GM21737 (cell line): ENCODE measurements at regions not wholly inside any gene's neighbourhood (a gene's known extent, or its start where the extent isn't known, plus 50 kb on each side); places are given as distances from the start of the nearest gene placed in this dataset.

ENCODE experiments used
- ATAC-seq: cut with Tn5 transposase; IDR thresholded peaks from one replicate; pipeline ENCODE4 v1.9.1; 2021; ENCODE audit warnings: mild to moderate bottlenecking, moderate library complexity; ENCODE audit not compliant: unreplicated experiment

DNA sequence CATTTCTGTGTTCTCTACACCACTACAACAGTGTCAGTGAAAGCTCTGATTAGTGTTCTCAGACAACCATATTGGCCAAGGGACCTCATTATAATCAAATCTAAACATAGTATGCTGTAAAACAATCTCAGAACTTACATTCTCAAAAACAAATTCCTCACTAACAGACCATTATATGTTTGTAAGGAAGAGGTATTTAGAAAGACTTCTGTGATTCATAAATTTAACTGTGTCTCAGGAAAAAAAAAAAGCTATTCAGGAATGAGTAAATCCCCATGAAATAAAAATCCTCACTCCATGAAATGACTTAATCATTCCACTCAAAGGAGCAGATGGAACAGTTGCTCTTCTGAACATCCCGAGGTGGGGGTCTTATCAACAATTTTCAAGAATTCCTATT lies 413.0 kb downstream of the CDH2 start:
- ATAC-seq, result no peak

GRCh38 chr18:27763341-27763740 lies 413.6 kb downstream of the CDH2 start:
- ATAC-seq, result no peak

- no peak for ATAC-seq
Observed at GRCh38 chr18:27762054-27762453, 414.9 kb downstream of the CDH2 start.

- no peak for ATAC-seq
Observed at GRCh38 chr18:27752944-27753343, 424.0 kb downstream of the CDH2 start.

- no peak for ATAC-seq
Observed at GRCh38 chr18:27750923-27751322, 426.0 kb downstream of the CDH2 start.

DNA sequence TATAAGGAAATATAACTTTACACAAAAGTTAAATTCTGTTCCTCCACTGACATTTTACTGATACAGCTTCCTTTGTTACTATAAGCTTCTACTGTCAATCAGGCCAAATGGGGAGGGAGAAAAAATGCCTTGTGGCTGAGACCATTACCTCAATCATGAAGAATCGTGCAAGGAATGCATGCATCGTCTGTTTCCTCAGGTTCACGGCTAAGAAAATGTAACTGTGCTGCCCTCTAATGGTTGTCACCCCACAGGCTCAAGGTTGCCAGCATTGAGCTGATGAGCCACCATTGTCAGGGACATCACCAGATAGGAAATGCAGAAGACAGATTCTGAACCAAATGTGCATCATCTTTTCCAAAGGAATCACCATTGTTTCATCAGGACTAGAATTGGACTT lies 426.9 kb downstream of the CDH2 start:
- no peak for ATAC-seq

DNA sequence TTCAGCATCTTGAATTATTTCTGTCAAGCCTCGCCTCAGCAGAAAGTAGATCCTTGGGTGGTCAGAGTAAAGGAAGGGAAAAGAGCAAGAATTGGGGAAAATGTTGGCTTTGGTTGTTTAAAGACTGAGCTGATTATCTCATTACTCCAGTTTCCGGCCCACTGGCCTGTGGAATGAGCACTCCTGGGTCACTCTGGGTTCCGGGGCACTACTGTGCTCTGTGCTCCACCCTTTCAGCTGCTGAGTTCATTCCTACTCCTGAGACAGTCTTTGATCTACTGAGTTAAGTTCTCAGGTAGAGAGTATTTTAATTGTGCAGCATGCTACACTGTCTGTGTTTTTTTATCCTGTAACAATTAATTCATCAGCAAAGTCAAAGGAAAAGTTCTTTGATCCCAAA lies 427.7 kb downstream of the CDH2 start:
- no peak for ATAC-seq

GRCh38 chr18:27746241-27746640 lies 430.7 kb downstream of the CDH2 start:
- ATAC-seq, result no peak

DNA sequence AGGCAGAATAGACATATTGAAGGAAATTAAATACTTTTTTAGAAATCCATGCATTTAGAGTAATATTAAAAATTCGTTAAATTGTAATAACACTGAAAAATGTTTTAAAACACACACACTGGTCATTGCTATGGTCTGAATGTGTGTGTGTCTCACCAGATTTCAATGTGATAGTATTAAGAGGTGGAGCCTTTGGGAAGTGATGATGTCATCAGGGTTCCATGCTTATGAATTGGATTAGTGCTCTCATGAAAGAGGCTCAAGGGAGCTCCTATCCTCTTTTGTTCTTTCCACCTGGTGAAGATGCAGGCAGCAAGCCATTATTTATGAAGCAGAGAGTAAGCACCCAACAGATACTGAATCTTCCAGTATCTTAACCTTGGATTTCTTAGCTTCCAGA lies 441.8 kb downstream of the CDH2 start:
- ATAC-seq, result no peak

DNA sequence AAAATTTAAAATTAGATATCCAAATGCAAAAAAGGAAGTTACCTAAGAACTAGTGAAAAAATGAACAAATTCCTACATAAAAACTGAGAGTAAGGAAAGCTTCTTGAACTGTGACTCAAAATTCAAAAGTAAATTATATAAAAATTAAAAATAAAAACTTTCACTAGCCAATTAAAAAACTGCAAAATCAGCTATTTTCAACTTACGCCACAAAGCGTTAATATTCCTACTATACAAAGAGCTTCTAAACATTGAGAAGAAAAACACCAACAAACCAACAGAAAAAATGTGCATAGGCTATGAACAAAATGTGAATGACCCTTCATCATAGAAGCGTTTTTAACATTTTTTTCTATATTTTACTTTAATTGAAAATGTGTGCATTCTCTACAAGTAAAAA lies 445.7 kb downstream of the CDH2 start:
- no peak for ATAC-seq

- no peak for ATAC-seq
Observed at GRCh38 chr18:27728659-27729058, 448.3 kb downstream of the CDH2 start.

DNA sequence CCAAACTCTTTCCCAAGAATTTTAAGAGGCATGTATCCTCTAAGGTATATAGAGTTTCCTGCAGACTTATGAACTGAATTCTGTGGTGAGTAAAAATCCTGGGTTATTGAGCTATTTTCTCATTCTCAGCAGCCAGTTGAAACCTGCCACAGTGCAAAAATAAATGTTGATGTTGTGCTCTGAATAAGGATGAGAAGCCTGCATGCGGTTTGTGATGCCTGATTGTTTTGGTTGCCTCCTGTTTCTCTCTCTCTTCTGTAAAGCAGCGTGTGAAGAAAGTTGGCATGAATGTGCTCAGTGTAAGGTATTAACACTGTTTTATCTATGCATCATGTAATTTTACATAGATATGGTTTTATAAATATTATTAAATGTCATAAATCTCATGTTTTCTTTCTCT lies 452.6 kb downstream of the CDH2 start:
- no peak for ATAC-seq

- ATAC-seq, result no peak
Observed at GRCh38 chr18:27723168-27723567, 453.8 kb downstream of the CDH2 start.

DNA sequence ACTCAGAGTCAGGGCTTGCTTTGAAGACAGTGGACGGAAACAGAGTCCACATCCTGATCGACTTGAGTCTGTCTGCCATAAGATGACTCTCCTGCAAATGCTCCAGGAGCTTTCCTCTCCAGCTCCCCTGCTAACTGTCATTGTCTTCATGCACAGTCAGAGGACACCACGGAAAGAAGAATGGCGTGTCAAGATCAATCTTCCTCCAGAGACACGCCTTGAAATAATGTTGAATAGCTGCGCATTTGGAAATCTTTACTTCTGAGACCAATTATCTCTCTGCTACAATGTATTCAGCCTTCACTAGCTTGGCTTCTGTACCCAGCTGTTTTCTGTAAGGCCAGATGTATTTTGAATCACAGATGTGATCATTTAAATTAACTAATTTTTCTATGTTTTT lies 457.2 kb downstream of the CDH2 start:
- ATAC-seq, result no peak

DNA sequence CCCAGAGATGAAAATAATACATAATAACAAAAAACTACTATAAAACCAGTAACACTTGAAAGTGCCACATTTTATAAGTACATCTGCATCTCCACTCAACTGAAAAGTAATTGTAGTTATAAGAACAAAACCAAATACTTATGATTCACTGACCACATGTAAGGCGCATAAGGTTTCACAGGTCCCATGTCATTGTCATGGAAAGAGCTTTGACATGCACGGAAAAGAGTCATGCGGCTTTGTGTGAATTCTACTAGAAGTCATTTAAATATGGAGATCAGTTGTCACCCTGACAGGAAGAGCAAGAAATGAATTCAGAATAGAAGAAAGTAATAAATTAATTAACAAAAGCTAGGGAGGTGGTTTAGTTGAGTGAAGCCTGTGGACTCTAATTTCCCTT lies 459.1 kb downstream of the CDH2 start:
- no peak for ATAC-seq

DNA sequence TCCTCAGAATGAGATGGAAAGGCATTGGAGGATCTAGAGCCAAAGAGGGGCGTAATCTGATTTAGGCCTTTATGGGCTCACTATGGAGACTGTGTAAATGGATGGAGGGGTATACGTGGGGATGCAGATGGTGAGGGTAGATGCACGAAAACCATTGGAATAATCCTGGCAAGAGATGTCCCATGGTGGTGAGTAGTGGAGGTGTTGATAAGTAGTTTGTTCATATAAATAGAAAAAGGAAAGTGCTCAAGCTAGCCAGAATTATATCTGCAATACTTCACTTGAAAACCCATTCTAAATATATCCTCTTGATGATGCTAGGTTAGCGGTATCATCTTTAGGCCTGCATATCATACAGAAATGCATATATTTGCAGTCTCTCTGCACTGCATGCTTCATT lies 459.7 kb downstream of the CDH2 start:
- no peak for ATAC-seq

DNA sequence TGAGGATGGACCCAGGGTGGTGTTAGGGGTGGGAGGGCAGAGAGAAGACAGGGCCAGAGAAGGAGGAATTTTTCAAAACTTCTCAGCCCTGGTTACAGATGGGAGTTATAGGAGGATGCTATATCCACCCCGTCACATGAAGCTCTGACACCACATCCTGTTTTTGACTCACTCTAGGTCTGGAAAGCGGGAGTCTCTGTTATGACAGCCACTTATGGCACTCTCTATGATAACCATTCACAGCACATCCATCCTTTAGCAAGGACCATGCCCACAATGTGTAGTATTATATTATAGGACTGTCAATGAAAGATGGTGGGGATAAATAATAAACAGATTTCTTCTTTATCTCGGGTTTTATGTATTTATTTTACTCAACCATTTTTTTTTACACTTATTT lies 461.2 kb downstream of the CDH2 start:
- ATAC-seq, result no peak

- no peak for ATAC-seq
Observed at GRCh38 chr18:27713738-27714095, 463.2 kb downstream of the CDH2 start.

DNA sequence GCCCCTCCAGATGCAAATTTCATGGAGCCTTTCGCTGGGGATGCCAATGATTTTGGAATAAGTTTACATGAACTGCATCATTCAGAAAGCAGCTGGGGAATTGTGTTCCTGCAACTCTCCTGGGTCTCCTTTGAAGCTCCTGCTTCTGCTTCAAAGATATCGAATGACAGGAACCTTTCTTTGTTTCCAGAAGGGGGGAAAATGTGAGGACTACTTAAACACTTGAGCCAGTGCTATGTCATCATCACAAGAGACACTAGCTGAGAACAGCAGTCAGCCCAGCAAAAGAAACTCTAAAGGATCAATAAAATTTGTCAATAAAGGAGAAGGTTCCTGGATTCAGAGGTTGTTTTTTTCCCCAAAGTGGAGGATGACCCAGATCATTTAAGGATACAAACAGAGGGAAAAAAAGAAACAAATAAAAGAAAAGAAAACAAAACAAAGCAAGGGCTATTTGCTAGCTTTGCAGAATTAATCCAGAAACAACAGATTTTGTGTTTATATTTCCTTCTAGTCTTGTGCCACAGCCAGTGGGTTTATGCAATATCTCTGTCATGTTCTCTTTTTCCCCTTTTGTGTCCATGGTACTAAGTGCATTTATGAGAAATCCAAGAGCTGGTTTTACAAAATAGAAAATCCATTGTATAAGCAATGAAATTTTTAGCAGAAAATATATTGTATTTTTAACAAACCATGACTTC lies 463.7 kb downstream of the CDH2 start:
- ATAC-seq, result no peak

DNA sequence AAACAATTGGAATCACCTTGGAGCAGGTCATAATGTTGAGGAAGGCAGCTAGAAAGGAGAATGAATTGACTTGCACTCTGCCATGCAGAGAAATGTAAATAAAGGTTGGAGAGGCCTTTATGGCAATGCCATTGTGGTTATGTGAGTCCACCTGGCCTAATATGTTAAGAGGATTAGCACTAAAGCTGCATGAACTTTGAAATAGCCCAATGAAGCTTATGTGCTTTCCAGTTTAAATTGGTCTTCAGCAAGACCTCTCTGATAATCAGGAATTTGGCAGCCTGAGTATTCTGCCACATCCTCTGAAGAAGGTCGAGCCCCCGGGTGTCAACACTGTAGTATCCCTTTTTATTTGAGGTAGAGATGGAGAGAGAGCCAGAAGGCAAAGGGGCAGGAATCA lies 464.9 kb downstream of the CDH2 start:
- ATAC-seq, result no peak

- ATAC-seq, result no peak
Observed at GRCh38 chr18:27711382-27711781, 465.5 kb downstream of the CDH2 start.

DNA sequence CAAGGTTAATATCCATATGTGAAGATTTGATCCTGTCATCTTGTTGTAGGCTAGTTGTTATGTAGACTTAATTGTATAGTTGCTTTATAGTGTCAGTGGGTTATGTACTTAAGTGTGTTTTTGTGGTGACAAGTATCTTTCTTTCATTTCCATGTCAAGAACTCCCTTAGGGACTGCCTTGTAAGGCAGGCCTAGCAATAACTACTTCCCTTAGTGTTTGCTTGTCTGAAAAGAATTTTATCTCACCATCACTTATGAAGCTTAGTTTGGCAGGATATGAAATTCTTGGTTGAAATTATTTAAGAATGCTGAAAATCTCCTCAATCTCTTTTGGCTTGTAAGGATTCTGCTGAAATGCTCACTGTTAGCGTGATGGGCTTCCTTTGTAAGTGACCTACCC lies 467.6 kb downstream of the CDH2 start:
- no peak for ATAC-seq

GRCh38 chr18:27707201-27707600 lies 469.7 kb downstream of the CDH2 start:
- ATAC-seq, result no peak
